CD4-positive, alpha-beta T cell (primary cell): ENCODE measurements at regions not wholly inside any gene's neighbourhood (a gene's known extent, or its start where the extent isn't known, plus 50 kb on each side); places are given as distances from the start of the nearest gene placed in this dataset.

ENCODE experiments used
- ATAC-seq: fragments of 200-7000 bp; cut with Tn5 transposase; one replicate; pipeline ENCODE4 v1.10.0; 2022; ENCODE audit warnings: mild to moderate bottlenecking; ENCODE audit not compliant: poor library complexity
- CTCF ChIA-PET: fragments of 350-600 bp; sonication (Branson Sonifier 250); formaldehyde crosslinking; loops from one replicate; lab custom pipeline; 2021; ENCODE audit warnings: antibody characterized with exemption, inconsistent platforms; lab: Charles Lee
- POLR2A ChIA-PET: fragments of 350-600 bp; sonication (Branson Sonifier 250); formaldehyde crosslinking; loops from one replicate; lab custom pipeline; 2021; ENCODE audit warnings: antibody characterized with exemption, inconsistent platforms; lab: Charles Lee
- DNase-seq, 14 experiments: peaks; one replicate each; pipeline ENCODE4 v3.0.0-alpha.2; 2013 to 2020; ENCODE audit warnings: mixed read lengths in 2 of 14
- H3K27ac ChIP-seq, 2 donors: one replicate each; pipeline versions ENCODE4 v1.5.1 to v1.7.0; 2013; ENCODE audit warnings: low read length in 2 of 2, low read depth in 1 of 2, mild to moderate bottlenecking in 1 of 2
- H3K27me3 ChIP-seq, 2 experiments: 1 replicate in 1 of 2; 2 replicates in 1 of 2; pipeline versions ENCODE4 v1.6.1 to v1.7.0; 2013; ENCODE audit warnings: low read length in 2 of 2, control low read depth in 1 of 2, mild to moderate bottlenecking in 1 of 2, moderate library complexity in 1 of 2; ENCODE audit not compliant: insufficient read depth in 2 of 2, control insufficient read depth in 1 of 2
- H3K36me3 ChIP-seq: one replicate; pipeline ENCODE4 v1.6.1; 2013; ENCODE audit warnings: low read length, control low read depth; ENCODE audit not compliant: insufficient read depth
- H3K4me1 ChIP-seq: one replicate; pipeline ENCODE4 v1.6.1; 2013; ENCODE audit warnings: low read length, control low read depth; ENCODE audit not compliant: insufficient read depth
- H3K4me3 ChIP-seq: one replicate; pipeline ENCODE4 v1.5.1; 2013; ENCODE audit warnings: mild to moderate bottlenecking, low read length, moderate library complexity
- H3K9me3 ChIP-seq, 2 experiments: 1 replicate in 1 of 2; 2 replicates in 1 of 2; pipeline versions ENCODE4 v1.6.1 to v1.7.0; 2013; ENCODE audit warnings: low read length in 2 of 2, mild to moderate bottlenecking in 2 of 2, control low read depth in 1 of 2, moderate library complexity in 1 of 2; ENCODE audit not compliant: control insufficient read depth in 1 of 2, insufficient read depth in 1 of 2
- H3K27ac Mint-ChIP-seq: one replicate; pipeline ENCODE4 v1.8.0; 2020; ENCODE audit warnings: mixed read lengths
- H3K27me3 Mint-ChIP-seq: one replicate; pipeline ENCODE4 v1.8.0; 2021; ENCODE audit warnings: mixed read lengths
- H3K36me3 Mint-ChIP-seq: one replicate; pipeline ENCODE4 v1.8.0; 2021; ENCODE audit warnings: low read depth, mixed read lengths
- H3K4me1 Mint-ChIP-seq: one replicate; pipeline ENCODE4 v1.8.0; 2021; ENCODE audit warnings: low read depth, mixed read lengths
- H3K4me3 Mint-ChIP-seq: one replicate; pipeline ENCODE4 v1.8.0; 2020; ENCODE audit warnings: mild to moderate bottlenecking, mixed read lengths
- H3K9me3 Mint-ChIP-seq: one replicate; pipeline ENCODE4 v1.8.0; 2020; ENCODE audit warnings: mixed read lengths
- intact Hi-C, 2 experiments: fragments of 100-400 bp; cut with DNase I in 1 of 2; cut with micrococcal nuclease in 1 of 2; formaldehyde crosslinking; loops; one replicate each; pipeline versions ENCODE4 v1.15.1 to v1.9.0; 2023 to 2025; cut with DNase I, micrococcal nuclease
- TF ChIP-seq, protein P1 (sequence below): fragments of 200-600 bp; IDR thresholded peaks from one replicate; pipeline ENCODE4 v1.8.0; 2022; ENCODE audit warnings: antibody characterized with exemption, mild to moderate bottlenecking

DNA sequence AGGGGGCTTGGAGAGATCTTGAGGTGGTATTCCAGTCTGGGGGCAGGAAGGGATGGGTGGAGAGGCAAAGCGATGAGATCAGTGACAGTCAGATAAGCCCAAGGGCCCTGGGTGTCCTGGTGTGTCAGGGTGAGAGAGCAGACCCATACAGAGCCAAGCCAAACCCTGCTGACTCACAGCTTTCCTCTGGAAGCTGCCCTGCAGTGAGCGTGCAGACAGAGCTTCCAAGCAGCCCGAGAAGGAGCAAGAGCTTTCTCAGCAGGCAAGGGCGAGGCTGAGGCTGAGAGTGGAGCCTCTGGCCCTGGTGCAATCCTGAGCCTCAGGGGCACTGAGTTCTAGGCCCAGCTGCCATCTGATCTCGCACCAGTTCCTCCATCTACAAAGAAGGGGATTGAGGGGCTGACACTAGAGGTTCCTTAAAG lies 91.1 kb upstream of the HIVEP1 start:
- H3K4me3 ChIP-seq: no peak overlapping the region
- H3K27ac Mint-ChIP-seq: no peak overlapping the region
- H3K27me3 Mint-ChIP-seq: no peaks in the 10 kb centered on the region
- H3K36me3 Mint-ChIP-seq: no peaks in the 10 kb centered on the region
- no peaks in the 10 kb centered on the region for H3K4me1 Mint-ChIP-seq
- no peak overlapping the region for H3K4me3 Mint-ChIP-seq
- TF ChIP-seq, protein P1, sequence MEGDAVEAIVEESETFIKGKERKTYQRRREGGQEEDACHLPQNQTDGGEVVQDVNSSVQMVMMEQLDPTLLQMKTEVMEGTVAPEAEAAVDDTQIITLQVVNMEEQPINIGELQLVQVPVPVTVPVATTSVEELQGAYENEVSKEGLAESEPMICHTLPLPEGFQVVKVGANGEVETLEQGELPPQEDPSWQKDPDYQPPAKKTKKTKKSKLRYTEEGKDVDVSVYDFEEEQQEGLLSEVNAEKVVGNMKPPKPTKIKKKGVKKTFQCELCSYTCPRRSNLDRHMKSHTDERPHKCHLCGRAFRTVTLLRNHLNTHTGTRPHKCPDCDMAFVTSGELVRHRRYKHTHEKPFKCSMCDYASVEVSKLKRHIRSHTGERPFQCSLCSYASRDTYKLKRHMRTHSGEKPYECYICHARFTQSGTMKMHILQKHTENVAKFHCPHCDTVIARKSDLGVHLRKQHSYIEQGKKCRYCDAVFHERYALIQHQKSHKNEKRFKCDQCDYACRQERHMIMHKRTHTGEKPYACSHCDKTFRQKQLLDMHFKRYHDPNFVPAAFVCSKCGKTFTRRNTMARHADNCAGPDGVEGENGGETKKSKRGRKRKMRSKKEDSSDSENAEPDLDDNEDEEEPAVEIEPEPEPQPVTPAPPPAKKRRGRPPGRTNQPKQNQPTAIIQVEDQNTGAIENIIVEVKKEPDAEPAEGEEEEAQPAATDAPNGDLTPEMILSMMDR: no peak
- ATAC-seq (no peak), DNase-seq (no peak)
- no peaks in the 10 kb centered on the region for H3K4me1 ChIP-seq
- no peaks in the 10 kb centered on the region for H3K36me3 ChIP-seq
- no peaks in the 10 kb centered on the region for H3K9me3 Mint-ChIP-seq
- H3K27me3 ChIP-seq: no peaks in the 10 kb centered on the region
- ChIA-PET CTCF (no interaction called here), POLR2A (no interaction called here)
- intact Hi-C loops: no loop called here
- no peak overlapping the region for H3K27ac ChIP-seq
- H3K9me3 ChIP-seq: no peaks in the 10 kb centered on the region

DNA sequence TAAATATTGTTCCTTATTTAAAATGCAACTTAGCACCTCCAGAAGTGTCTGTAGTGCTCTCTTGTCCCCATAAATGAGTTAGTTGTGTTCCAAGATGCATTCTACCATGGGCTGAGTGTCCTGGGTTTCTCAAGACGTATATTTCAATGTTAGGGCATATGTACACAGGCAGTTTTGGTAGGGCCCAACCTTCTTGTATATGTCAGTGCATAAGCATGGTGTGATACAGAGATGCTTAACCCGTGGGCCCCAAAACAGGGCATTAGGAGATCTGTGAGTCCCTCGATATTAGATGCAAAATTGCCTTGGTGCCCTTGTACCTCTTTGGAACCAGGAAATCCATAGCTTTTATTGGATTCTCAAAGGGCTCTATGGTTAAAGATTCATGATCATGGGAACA lies 91.5 kb upstream of the HIVEP1 start:
- H3K36me3 Mint-ChIP-seq: no peaks in the 10 kb centered on the region

DNA sequence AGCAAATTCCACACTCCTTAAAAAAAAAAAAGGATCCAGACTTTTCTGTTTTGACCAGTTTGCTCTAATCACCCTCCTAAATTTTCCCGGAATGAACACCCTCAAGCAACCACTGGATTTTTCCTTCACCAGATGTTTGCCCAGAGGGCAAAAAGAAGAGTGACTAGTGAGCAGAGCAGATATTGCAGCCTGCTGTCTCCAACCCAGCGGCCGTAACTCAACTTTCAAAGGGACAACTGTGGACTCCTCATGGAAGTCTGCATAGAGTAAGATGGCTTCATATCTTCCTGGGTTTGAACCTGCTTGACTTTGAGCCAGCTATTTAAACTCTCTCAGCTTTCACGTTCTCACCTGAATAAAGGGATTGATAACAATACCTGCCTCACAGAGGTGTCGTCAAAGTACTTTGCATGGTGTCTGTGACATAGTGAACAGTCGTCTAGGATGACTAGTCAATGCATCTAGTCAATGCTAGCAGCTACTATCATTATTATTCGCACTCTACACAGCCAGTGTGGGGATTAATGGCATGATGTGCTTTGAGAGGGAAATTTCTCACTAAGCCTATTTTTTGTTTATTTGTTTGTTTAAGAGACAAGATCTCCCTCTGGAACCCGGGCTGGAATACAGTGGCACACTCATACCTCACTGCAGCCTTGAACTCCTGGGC lies 92.2 kb upstream of the HIVEP1 start:
- Mint-ChIP-seq H3K9me3 (no peaks in the 10 kb centered on the region), H3K27me3 (no peaks in the 10 kb centered on the region), H3K36me3 (no peaks in the 10 kb centered on the region), H3K4me1 (no peaks in the 10 kb centered on the region), H3K27ac (no peak overlapping the region), H3K4me3 (no peak overlapping the region)
- no peaks in the 10 kb centered on the region for H3K9me3 ChIP-seq
- ChIA-PET POLR2A (no interaction called here), CTCF (no interaction called here)
- no peak overlapping the region for H3K27ac ChIP-seq
- no peaks in the 10 kb centered on the region for H3K36me3 ChIP-seq
- no peak overlapping the region for H3K4me3 ChIP-seq
- ATAC-seq (no peak), DNase-seq (no peak)
- intact Hi-C loops: no loop called here
- H3K27me3 ChIP-seq: no peaks in the 10 kb centered on the region
- TF ChIP-seq, protein P1: no peak
- no peaks in the 10 kb centered on the region for H3K4me1 ChIP-seq

More for the DNA sequence above, 91.5 kb upstream of the HIVEP1 start:
- Mint-ChIP-seq H3K9me3 (no peaks in the 10 kb centered on the region), H3K4me3 (no peak overlapping the region), H3K27me3 (no peaks in the 10 kb centered on the region), H3K27ac (no peak overlapping the region), H3K4me1 (no peaks in the 10 kb centered on the region)
- H3K4me1 ChIP-seq: no peaks in the 10 kb centered on the region
- no peak for ATAC-seq
- ChIA-PET POLR2A (no interaction called here), CTCF (no interaction called here)
- intact Hi-C loops: no loop called here
- no peaks in the 10 kb centered on the region for H3K36me3 ChIP-seq
- no peak for DNase-seq
- TF ChIP-seq, protein P1: no peak
- no peak overlapping the region for H3K4me3 ChIP-seq
- no peaks in the 10 kb centered on the region for H3K27me3 ChIP-seq
- H3K27ac ChIP-seq: no peak overlapping the region
- no peaks in the 10 kb centered on the region for H3K9me3 ChIP-seq
